SW 1271 (cell line): ENCODE measurements at regions not wholly inside any gene's neighbourhood (a gene's known extent, or its start where the extent isn't known, plus 50 kb on each side); places are given as distances from the start of the nearest gene placed in this dataset.

Experiments used
- DNase-seq, 2 experiments: peaks; one replicate each; lab custom pipeline; 2025; lab: John Stamatoyannopoulos, UW

GRCh38 chr10:128934492-128934891, 532.5 kb upstream of the MGMT start:
- DNase-seq = no peak

GRCh38 chr10:128936392-128936791, 530.6 kb upstream of the MGMT start:
- no peak for DNase-seq

- DNase-seq = no peak
These were observed 528.5 kb upstream of the MGMT start for GRCh38 chr10:128938558-128938957.

DNA sequence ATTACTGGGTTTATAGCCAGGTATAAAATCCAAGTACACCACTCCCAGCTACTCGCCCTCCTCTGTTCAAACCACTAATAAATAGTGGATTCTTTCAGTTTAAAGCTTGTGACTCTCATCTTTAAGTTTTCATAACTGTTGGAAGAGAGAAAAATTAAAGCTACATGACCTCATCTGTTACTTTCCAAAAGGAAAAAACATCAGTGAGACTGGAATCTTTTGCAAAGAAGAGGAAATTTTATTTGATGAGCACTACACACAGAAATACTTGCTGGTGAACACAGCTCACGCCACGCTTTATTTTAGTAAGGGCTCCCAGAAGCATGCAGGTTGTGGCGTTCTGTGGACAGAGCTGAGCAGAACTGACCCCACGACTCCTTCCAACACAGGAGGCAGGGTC, 527.0 kb upstream of the MGMT start:
- no peak for DNase-seq

DNA sequence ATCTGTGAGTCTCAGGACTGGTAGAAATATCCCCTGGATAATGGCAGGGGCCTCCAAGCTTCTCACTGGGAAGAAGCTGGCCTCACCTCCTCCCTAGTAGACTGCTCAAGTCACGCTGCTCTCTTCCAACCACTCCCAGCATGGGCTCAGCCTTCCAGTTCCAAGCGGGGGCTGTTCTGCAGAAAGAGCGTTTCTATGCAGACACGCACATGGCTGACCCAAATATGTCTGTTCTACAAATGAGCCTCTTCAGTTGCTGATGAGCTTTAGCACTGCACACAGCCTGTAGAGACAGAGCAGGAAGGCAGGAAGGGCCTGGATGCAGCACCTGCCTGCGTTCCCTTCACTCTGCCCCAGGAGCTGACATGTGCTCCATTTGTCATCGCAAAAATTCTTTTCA, 523.9 kb upstream of the MGMT start:
- DNase-seq = no peak

DNA sequence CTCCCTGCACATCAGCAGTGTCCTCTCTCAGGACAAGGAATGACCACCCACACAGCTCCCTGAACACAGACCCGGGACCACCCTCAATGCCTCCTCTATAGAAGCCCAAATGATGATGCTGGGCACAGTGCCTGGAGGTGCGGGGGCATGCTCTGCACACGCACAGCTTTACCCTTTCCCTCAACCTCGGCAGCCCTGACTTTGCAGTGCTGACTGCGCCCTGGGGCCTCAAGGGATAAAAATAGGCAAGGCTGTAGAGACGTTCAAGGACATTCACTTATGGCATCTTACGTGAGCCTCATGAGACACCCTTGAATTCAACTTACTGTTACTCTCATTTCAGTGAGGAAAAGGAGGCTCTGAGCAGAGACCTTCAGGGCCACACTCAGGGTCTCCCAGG, 521.6 kb upstream of the MGMT start:
- no peak for DNase-seq

GRCh38 chr10:128950159-128950915, 516.7 kb upstream of the MGMT start:
- no peak for DNase-seq

DNA sequence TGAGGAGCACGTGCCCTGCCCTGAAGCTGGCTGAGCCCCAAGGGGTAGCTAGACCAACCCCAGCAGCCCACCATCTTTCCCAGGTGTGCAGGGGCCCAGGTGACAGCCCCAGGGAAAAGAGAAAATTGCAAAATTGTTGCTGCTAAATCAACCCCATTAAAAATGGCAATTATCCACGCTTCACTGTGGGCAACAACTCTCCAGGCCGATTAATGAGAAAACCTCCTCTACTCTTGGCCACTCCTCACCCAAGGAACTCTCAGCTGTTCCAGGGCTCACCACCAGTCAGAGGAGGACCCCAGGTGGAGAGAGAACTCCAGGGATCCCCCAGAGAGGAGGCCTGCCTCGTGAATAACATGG, 516.1 kb upstream of the MGMT start:
- DNase-seq = no peak

GRCh38 chr10:128952856-128953255, 514.2 kb upstream of the MGMT start:
- DNase-seq = no peak

DNA sequence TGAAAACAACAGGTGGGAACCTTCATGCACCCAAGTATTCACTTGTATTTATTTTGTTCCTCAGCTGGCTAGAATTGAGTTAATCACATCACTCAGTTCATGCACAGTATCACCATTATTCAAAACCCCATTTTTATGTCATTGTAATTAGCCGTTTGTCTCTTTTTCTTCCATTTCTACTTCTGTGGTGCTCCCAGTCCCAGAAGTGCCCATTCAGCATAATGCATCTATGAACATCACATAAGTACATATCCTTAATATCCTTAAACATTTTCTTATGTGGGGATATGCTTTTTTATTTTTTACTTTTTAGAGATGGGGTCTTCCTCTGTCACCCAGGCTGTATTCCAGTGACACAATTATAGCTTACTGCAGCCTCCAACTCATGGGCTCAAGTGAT, 510.9 kb upstream of the MGMT start:
- no peak for DNase-seq

DNA sequence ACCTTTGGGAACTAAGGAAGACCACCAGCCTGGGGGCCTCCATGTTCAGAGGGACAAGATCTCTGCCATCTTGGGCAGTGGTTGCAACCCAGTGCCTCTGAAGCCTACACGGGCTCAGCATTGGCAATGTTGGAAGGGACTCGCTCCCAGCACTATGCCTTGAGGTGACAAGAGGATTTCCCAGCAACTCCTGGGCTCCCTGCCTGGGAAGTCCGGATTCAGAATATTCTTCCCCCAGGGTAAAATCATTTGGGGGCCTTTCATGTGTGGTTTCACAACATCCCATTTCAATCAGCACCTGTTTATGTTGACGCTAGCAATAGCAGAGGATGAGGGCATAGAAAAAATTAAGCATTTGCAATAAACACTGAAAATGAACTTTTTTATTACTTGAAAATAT, 509.8 kb upstream of the MGMT start:
- DNase-seq = no peak

- no peak for DNase-seq
These were observed 508.0 kb upstream of the MGMT start for GRCh38 chr10:128958834-128959690.

GRCh38 chr10:128959746-128960145, 507.3 kb upstream of the MGMT start:
- no peak for DNase-seq

GRCh38 chr10:128960517-128960916, 506.5 kb upstream of the MGMT start:
- no peak for DNase-seq

DNA sequence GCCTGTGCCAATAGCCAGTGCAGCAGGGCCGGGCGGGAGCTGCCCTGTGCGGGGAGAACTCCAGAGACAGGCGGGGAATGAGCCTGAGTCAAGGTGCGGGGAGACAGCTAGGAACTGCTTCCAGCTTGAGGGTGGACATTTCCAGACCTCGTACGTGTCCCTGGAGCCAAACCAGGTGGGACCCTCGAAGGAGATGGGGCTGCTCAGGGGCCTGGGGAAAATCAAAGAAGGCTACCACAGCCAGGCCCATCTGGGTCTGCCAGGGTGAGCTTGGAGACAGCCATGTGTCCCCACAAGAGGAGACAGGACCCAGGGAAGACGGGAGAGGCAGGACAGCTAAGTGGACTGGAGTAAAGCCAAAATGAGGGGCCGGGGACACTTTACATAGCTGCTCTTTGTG, 504.9 kb upstream of the MGMT start:
- DNase-seq = no peak

DNA sequence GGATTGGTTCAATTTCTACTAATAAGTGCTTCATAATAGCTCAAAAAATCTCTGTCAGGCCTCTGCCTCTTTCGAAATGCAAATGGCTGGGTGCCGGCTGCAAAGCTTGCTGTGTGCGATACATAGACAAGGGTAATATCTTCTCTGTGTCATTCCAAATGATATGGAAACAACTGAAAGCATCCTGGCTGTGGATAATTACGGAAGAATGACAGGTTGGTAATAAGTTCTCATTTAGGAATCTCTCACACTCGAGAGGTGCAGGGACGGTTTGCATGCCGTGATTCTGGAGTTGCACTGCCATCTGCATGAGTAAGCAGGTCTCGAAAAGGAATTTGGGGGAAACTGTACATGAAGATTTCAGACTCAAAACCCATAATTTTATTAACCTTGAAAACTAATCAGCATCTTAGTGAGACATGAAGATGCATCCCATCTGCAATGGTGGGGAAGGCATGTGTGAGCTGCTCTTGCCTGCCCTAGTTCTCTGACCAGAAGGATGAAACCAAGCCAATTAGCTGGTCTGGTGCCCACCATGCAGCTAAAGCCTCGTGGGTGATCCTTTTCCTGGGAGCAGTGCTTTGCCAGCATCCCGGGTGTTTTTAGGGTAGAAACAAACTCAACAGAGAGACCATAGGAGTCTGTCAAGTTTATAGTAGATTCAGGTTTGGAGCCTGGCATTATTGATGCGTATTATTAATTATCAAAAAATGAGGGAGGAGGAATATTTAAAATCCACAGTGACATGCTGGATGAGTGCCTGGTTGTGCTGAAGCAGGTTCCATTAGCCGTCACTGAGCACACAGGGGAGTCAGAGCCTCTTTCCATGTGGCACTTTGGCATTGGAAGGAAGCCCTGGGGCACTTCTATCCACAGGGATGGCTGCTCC, 503.6 kb upstream of the MGMT start:
- DNase-seq = no peak

DNA sequence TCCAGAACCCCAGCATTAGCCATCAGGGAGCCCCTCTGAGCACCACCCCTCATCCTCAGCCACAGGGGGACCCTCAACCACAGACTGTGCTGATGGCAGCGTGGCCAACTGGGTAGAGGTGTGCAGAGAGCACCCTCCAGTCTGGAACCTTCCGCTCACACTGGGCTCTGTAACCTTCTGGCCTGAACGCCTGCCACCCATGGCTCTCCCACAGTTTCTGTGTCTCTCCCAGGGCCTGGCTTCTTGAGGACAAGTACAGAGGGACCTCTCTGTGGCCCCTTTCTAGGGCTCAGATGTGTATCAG, 503.0 kb upstream of the MGMT start:
- DNase-seq = no peak

DNA sequence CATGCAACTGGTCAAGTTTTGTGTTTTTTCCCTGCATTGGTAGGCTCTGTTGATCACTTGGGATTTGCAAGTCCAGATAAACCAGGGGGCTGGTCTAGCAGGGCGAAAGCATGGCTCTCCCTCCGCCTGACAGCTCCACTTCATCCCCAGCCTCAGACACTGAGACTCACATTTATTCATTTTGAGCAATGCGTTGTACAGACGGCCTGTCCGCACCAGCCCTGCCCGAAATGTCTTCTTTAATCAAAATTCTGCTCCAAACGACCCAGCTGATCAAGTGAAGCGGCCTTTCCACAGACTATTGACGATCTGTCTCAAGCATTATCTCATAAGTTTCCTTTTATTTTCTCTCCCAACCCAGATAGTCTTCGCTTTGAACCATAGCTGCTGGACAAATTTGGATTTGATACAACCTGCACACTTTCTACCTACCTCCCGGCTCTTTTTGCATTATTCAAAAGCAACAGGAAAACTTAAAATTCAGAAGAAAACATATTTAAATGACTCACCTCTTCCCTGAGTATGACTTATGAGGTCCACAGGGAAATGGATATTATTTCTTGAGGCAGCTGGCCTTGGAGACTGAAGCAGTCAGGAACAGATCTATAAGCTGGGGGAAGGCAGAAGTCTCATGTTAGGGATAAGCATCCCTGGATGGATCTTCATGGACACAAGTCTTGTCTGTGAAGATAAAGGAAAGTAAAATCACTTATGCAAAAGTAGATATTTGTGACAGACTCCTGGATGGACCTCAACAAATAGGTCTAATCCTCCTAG, 498.9 kb upstream of the MGMT start:
- DNase-seq = no peak

- no peak for DNase-seq
These were observed 497.5 kb upstream of the MGMT start for GRCh38 chr10:128969551-128969950.

- DNase-seq = no peak
These were observed 495.5 kb upstream of the MGMT start for GRCh38 chr10:128971374-128972035.

DNA sequence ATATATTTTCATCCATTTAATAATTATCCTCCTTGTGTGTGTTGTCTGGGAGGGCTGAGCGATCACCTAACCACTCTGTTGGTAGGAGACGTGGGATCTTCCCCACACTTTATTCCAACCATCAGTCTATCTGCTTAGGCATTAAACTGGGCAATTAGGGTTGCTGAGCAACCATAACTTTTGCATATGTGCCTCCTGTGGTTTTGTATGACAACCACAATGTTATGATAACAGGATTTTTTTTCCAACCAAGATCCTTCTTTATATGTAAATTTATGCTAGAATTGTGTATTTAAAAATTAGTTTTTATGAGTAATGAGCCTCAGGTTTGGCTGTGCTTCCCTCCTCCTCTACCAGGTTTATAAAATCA, 495.0 kb upstream of the MGMT start:
- DNase-seq = no peak

DNA sequence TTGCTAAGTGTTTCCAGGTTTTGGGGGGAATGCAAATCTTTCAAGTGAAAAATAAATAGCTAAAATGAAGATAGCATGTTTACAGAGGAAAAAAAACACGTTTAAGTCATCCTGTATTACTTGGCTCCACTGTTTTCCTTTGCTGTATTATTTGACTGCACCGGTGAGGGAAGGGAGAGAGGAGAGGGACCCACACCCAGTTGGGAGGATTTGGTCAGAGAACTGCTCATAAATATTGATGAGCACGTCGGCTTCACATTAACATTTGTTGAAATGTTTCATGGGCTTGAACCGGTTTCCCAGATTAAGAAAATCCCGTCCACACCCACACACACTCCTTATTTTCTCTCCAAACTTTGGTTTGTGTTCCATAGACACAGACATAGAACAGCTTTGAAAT, 493.8 kb upstream of the MGMT start:
- DNase-seq = no peak
